HG03354 (cell line): ENCODE measurements at regions not wholly inside any gene's neighbourhood (a gene's known extent, or its start where the extent isn't known, plus 50 kb on each side); places are given as distances from the start of the nearest gene placed in this dataset.

ENCODE experiments used
- ATAC-seq: cut with Tn5 transposase; IDR thresholded peaks from one replicate; pipeline ENCODE4 v1.9.1; 2021; ENCODE audit warnings: mild to moderate bottlenecking; ENCODE audit not compliant: unreplicated experiment, poor library complexity, severe bottlenecking

DNA sequence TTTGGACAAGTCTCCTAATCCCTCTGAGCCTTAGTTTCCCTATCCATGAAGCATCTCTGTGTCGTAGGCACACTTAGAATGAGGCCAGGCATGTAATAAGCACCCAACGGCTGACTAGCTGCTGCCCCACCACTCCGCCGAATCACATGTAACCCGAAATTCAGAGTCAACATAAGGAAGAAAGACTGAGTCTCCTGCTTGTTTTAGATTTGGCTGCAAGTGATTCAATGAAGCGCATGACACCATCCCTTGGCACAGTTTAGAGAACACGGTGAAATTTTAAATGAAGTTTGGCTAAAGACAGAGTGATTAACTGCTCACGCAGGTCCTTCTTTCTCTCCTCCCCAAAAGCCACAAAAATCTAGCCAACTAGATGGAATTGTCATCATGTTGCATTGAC is 279.2 kb downstream of the TLE3 start:
- no peak for ATAC-seq

DNA sequence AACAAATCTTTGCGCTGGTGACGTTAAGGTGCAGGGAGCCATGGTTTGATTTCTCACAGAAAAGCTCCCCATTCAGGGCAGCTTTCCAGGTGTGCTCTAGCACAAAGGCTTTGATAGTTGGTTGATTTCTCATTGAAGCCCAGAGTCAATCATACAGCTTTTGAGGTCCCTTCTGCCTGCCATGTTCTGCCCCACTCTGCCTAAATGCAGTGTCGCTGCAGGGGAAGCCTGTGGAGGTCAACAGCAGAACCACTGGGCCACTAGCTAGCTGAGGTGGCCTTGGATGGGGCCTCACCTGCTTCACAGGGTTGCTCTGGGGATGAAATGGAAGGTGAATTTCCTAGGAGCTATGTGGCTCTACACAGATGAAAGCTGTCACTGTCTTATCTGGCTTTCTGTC is 278.3 kb downstream of the TLE3 start:
- no peak for ATAC-seq

DNA sequence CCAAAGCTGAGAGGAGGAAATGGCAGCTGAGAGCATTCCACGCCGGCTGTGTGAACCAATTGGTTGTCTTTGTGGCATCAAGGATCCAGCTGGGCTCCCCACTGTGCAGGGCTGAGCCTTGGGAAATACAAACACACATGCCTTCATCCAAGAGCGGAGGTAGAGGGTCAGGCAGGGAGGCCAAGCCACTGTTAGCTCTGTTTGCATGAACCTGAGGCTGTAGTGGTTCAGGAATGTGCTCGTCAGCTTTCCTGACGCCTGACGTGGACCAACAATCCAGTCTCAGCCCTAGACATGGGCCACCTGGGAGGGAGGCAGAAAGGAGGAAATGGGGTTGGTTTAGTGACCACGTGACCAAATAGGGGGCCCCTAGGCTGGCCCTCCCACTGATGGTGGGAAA is 276.9 kb downstream of the TLE3 start:
- no peak for ATAC-seq

DNA sequence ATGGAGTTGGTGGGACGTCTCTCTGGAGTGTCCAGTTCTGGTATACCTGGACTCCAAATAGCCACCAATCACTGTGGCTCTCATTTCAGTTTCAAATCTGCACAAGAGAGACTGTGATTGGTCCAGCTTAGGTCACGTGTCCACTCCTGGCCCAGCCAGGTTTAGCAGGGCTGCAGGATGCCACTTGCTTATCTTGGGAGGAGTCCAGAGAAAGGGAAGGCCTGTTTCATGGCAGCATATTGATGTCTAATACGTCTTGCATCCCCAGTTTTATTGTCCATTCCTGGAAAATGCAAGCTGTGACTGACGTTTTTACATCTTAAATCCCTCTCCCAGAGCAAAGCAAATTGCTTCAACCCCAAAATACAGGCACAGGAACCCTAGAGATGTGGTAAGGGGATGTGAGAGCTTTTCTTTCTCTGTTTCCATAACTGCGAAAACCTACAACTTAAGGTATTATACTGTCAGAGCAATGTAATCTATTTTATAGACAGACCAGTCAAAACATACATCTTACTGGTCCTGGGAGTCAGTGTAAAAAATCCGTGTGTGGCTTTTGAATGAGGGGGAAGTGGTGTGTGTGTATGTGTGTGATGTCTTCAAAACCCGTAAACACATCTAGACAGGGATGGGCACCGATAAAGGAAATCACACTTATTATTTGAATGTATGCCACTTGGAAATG is 274.4 kb downstream of the TLE3 start:
- no peak for ATAC-seq

DNA sequence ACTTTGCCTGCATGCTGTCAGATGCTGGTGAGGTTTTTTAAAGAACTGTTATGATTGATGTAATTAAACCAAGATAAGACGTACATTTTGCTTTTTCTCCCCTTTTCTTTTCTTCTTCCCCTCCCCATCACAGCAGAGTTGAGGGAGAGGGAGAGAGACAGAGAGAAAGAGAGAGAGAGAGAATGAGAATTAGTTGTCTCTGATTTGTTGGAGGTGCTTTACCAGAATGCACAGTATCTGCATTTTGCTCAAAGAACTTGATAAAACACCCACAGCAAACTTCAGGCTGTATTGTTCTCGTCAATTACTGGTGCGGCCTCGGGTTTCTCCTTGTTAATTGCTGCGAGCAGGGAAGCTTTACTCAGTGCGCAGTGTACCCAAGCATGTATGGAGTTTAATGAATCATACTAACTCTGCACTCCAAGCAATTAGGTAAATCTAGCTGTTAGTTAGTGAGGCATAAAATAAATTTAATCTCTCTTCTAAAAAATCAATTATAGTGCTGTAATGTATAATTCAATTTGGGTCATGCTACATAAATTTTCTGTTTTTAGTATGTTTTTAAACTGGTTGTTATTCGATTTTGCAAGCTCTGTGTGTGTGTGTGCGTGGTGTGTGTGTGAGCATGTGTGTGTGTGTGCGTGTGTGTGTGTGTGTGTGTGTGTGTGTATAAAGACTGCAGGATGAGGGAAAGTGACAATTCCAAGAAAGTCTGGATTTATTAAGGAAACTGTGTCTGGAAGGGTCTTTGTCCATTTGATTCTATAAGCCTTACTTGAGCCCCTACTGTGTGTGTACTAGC is 273.4 kb downstream of the TLE3 start:
- no peak for ATAC-seq

DNA sequence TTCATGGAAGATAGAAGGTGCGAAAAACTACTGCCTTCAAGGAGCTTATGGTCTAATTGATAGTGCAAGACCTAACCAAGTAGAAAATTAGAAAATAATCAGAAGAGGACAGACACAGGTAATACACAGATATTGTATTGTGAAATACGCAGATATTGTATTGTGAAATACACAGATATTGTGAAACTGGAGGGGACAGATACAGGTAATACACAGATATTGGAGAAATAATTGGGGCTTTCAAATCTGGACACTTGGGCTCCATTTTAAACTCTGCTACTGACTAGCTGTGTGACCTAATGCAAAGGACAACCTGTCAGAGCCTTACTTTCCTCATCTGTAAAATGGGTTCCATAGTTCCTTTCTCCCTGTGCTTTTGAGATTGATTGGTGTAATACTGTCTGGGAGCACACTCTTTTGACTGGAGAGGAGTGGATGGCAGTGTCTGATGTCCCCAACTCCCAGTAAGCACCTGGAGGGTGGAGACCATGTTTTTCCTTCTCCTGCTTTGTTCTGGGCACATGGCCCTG is 272.8 kb downstream of the TLE3 start:
- no peak for ATAC-seq

DNA sequence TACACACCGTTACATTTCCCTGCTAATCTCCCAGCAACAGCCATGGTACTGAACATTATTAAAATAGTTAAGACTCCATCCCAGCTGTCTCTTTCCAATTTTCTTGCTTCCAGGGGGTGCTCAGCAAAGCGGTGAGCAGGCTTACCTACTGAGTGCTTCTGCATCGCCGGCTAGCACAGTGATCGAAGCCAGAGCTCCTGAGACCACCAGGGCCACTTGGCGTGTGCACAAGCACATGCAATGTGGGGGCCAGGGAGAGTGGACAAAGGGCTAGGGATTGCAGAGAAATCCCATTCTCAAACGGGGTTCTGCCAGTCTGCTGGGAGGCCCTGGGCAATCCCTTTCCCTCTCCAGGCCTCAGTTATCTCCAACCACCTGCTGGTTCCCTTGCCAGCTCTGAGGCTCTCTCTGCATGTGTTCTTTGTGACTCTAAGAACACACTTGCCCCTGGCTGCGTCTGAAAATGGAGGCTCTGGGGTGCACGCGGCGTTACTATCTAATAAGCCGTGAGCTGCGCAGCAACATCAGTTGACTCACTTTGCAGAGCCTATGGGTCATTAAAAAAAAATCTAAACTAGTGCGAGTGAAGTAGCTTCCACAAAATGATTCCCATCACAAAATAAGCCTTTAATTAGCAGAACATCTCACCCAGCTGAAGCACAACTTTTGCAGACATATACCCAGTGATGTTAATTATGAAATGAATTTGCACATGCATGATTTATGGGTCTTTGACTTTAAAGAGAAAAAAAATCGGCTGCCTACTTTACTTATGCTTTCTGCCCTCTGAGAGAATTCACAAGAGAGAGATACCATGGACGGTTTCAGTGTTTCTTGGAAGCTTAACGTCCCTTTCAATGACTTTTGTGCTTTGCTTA is 271.5 kb downstream of the TLE3 start:
- no peak for ATAC-seq

DNA sequence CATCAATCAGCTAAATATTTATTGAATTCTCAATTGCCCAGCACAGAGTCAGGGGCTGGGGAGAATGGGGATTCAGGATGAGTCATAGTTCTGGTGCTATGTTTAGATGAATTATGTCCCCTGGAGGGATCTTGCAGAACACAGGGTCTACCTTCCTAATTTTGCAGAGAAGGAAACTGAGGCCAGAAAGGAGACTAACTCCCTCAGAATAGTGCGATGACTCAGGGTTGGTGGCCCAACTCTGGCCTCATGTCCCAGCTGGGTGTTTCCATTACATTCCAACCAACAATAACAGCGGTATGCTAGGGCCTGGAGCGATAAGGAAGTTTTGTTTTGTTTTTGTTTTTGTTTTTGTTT is 270.9 kb downstream of the TLE3 start:
- ATAC-seq = no peak

DNA sequence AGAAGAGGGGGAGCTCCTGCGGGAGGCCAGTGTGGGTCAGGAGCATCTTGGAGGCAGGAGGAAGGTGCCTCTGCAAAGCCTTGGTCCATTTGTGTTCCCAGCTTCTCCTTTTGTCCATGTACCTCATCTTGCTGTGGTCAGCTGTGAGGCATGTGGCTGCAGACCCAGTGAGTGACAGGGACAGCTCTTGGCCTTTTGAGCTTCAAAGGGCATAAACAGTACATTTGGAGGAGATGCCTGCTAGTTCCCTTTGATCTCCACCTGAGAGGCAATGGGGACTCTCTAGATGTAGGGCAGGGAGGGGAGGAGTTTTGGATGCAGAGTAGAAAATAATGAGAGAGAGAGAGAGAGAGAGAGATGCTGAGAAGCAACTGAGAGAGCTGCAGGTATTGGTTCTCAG is 270.0 kb downstream of the TLE3 start:
- no peak for ATAC-seq

DNA sequence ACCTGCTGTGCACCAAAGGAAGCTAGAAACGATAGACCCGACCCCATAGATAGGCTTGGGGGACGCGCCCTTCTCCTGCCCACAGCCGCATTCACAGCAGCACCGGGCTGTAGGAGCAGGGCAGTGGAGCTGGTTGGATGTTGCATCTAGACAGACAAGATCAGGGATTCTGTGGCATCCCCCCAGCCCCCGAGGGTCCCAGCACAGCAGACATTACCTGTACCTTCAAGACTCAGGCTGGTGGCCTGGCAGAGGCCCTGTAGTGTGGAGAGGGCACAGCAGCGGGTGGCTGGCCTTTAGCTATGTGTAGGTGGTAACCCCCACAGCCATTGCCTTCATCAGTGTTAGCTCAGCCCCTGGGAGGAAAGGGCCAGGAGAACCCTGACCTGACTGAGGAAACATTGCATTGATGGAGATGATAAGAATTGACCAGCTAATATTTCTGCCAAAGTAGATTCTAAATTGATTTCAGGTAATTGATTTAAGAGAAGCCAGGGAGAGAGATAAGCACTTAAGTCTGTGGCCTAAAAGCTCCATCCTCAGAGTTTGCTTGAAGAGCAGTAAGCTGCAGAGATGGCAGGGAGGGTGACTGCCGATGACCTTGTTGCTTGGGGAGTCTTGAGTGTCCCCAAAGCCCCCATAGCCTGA is 269.4 kb downstream of the TLE3 start:
- no peak for ATAC-seq

DNA sequence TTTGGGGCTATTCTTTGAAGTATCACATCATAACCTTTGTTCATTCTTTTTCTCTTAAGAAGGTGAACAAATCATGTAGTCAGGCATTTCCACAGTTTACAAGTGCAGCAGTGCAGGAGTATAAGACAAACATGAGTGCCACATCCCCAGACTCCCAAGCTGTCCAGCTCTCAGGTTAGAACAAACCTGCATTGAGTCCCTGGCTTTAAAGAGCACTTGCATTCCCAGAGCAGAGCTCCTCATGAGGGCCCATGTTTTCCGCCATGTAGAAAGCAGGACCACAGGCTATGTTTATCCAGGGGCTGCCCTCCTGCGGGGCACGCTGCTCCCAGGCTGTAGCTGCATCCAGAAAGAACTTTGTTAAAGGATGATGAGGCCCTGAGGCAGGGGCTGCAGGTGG is 267.7 kb downstream of the TLE3 start:
- ATAC-seq = no peak

DNA sequence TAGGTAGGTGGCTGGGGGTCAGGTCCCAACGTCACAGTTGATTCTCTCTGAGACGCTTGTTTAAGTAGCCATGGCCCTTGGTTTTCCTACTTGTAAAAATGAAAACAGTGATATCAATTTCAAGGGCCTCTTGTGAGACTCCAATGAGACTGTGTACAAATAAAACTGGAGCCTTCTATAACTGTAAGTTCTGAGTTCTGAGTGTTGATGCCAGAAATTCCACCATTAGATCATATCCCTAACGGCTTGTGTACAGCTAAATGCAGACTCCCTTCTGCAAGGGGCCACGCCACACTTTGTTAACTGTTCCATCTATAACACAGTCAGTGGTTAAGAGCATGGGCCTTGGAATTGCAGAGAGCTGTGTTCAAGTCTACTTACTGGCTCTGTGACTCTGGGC is 267.3 kb downstream of the TLE3 start:
- no peak for ATAC-seq

DNA sequence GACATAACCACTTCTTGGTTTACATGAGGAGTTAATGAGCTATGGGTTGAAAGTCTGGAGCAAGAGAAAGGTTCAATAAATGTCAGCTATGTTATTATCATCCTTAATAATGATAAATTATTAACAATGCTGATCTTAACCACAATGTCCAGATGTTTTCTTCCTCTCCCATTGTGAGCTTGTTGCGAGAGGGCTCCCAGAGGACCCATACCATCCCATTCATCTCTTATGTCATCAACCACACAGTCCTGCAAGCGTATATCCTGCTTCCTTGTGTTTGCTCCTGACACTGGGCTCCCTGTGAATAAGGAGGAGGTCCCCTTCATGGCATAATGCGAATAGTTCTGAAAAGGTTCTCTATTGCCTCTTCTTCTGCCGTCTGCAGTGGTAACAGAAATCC is 266.8 kb downstream of the TLE3 start:
- no peak for ATAC-seq

DNA sequence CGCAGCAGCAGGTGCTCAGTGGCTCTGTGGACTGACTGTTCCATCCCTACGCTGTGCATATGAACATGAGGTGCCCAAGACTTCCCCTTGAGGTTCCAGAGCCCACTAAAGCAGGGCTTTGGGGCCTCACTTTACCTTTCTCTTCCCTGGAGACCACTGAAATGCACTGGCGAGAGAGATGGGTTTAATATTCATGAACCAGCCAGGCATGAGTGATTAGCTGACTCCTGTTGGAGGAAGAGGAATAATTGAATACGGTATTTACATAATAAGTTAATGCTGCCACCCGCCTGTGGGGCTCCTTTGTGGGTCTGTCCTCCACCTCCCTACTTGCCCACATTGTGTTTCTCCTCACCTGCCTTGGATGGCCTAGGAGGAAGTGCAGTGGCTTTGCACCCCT is 263.4 kb downstream of the TLE3 start:
- ATAC-seq = no peak

DNA sequence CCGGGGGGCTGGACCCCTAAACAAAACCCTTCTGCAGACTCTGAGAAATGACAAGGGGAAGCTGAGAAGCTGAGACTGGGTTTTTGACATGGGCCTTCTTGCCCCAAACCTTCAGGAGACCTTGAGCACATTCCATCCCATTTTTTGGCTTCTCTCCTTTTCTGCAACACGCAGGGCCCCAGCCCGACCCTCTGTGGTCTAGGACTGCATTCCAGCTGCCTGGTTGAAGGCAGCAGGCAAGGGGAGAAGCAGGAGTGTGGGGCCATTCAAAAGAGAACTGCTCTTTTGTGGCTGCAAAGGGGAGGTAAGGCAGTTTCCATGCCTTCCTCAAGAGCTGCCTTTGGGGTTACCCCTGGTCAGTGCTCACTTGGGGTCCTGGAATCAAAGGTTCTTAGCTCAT is 263.0 kb downstream of the TLE3 start:
- no peak for ATAC-seq

DNA sequence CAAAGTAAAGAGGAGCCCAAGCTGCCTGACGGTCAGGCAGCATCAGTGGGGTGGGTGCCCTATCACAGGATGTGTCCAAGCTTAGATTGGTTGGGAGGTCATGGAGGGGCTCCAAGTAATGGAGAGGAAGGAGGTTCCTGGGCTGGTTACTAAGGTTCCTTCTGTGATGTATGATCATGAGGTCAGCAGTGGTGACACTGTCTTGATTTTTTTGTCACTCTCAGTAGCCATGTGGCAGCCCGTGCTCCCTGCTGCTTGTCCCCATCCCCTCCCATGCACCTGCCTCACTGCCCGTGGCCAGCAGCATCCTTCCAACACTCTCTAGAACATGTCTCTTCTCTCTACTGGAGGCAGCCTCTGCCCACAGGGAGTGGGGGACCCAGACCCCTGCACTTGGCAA is 261.7 kb downstream of the TLE3 start:
- ATAC-seq = no peak

DNA sequence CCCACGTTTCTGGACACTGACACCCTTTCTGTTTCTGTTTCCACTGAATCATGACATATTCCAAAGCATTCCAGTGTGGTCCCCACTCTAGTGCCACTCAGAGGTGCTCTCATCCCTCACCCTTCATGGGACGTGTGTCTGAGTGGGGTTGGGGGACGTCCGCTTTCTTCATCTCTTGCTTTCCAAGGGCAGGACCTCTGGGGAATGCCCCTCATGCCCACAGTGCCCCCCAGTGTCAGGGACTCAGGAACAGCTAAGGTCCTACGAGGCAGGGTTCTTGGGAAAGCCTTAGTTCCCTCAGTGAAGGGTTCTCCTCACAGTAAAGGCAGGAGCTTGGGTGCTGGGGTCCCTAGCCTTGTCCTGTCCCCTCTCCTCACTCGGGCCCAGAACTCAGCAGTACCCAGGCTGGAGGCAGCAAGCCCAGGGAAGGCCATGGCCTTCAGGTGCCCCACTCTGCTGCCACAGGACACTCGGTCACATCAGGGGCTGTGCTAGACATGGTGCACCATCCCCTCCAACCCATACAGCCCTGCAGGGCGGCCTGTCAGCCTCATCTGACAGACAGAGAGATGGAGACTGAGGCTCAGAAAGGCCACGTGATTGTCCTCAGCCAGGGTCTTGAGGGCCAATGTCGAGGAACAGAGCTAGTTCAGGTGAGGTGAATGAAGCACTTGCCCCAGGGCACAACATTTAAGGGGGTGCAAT is 261.0 kb downstream of the TLE3 start:
- ATAC-seq = no peak

DNA sequence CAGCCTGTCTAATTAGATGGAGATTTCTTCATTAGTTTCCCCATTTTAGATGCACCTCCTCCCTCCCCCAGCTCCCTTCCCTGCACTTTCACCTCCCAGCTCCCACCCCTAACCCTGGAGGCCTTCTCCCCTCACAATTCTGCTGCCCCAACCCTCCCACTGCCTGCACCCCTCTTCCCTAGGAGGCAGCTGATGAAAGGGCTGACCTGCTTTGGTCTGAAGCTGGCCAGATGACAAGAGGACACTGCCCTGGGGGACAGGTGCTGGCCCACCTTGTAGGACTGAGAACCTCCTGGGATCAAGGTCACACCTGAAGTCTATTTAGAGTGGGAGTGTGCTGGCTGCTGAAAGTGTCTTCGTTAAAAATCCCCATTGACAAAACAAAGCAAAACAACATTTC is 259.4 kb downstream of the TLE3 start:
- ATAC-seq = no peak

DNA sequence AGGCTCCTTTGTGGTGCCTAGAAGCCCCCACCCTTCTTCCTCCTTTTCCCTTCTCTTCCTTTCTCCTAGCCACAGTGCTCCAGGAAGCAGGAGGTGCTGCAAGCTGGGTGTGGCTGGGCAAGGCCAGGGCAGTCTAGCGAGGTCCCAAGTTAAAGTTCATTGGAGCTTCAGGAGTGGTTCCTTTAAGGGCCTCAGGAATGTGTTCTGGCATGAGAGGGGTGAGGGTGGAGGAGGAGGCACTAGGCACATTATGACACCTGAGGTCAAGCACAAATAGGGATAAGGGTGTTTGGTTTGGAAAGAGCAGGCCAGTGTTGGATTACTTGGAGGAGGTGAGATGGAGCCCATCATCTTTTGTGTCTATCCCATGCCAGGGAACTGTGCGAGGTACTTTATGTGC is 258.7 kb downstream of the TLE3 start:
- ATAC-seq = no peak
